ENCODE measurements at regions not wholly inside any gene's neighbourhood (a gene's known extent, or its start where the extent isn't known, plus 50 kb on each side); places are given as distances from the start of the nearest gene placed in this dataset.

DNA sequence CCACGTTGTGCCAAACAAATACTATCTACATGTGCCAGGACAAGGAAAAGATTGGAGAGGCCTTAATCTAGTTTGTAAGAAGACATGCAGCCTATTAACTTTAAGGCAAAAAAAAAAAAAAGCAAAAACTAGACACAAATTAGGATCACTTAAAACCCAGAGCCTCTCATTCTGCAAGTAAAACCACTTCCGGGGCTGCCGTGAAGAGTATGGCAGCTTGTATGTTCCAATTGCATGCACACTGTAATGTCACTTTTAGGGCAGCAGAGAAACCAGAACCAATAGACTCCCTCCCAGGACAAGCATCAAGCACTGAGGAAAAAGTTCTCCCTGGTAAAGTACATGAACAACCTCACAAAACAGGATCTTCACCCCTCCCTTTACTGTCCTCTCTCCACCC is 70.6 kb downstream of the RSL24D1 start:
- Histone ChIP-seq H3K4me3 (replicated peaks; ENCODE audit: insufficient read depth, low read length) (no peak overlapping the region), H3K27ac (replicated peaks) (no peak overlapping the region), H3K27me3 (ENCODE audit: insufficient read depth, poor library complexity, severe bottlenecking) (no peaks in the 10 kb centered on the region)
- no peak for DNase-seq (ENCODE audit: low read depth in 1 of 2, low spot score in 1 of 2)
- TF ChIP-seq, protein P1, sequence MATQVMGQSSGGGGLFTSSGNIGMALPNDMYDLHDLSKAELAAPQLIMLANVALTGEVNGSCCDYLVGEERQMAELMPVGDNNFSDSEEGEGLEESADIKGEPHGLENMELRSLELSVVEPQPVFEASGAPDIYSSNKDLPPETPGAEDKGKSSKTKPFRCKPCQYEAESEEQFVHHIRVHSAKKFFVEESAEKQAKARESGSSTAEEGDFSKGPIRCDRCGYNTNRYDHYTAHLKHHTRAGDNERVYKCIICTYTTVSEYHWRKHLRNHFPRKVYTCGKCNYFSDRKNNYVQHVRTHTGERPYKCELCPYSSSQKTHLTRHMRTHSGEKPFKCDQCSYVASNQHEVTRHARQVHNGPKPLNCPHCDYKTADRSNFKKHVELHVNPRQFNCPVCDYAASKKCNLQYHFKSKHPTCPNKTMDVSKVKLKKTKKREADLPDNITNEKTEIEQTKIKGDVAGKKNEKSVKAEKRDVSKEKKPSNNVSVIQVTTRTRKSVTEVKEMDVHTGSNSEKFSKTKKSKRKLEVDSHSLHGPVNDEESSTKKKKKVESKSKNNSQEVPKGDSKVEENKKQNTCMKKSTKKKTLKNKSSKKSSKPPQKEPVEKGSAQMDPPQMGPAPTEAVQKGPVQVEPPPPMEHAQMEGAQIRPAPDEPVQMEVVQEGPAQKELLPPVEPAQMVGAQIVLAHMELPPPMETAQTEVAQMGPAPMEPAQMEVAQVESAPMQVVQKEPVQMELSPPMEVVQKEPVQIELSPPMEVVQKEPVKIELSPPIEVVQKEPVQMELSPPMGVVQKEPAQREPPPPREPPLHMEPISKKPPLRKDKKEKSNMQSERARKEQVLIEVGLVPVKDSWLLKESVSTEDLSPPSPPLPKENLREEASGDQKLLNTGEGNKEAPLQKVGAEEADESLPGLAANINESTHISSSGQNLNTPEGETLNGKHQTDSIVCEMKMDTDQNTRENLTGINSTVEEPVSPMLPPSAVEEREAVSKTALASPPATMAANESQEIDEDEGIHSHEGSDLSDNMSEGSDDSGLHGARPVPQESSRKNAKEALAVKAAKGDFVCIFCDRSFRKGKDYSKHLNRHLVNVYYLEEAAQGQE (IDR thresholded peaks at IDR 0.05; ENCODE audit: insufficient replicate concordance, low read depth) = no peak
- TF ChIP-seq GABPA (IDR thresholded peaks at IDR 0.05; ENCODE audit: low read depth) = no peak
- no peak for TF ChIP-seq POLR2AphosphoS5 (IDR thresholded peaks at IDR 0.05; ENCODE audit: low read depth)
- no peak for TF ChIP-seq SPI1 (IDR thresholded peaks at IDR 0.05; ENCODE audit: borderline replicate concordance, low read depth)
- no peak for TF ChIP-seq CTCF (IDR thresholded peaks at IDR 0.05; ENCODE audit: insufficient read depth, low read length)

DNA sequence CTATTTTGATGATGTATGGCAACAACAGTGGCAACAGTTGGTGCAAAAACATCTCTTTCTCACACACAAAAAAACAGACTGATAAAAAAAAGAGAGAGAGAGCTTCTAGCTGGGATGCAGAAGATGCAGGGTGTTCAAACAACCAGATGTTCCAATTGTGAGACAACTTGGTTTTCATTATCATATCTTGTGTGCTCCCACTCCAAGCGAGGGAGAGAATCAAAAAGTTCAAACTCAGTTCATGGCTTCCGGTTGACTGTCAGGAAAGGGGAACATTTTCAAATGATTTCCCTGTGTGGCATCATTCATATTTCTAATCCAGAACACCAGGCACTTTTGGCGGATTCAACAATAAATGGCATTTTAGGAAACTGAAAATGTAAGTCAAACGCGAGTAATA is 72.1 kb downstream of the RSL24D1 start:
- no peak for DNase-seq (ENCODE audit: low read depth in 1 of 2, low spot score in 1 of 2)
- no peak overlapping the region for H3K4me3 ChIP-seq (replicated peaks; ENCODE audit: insufficient read depth, low read length)
- TF ChIP-seq, protein P1 (IDR thresholded peaks at IDR 0.05; ENCODE audit: insufficient replicate concordance, low read depth) = no peak
- TF ChIP-seq CTCF (IDR thresholded peaks at IDR 0.05; ENCODE audit: insufficient read depth, low read length) = no peak
- no peak for TF ChIP-seq GABPA (IDR thresholded peaks at IDR 0.05; ENCODE audit: low read depth)
- no peak for TF ChIP-seq POLR2AphosphoS5 (IDR thresholded peaks at IDR 0.05; ENCODE audit: low read depth)
- no peak for TF ChIP-seq SPI1 (IDR thresholded peaks at IDR 0.05; ENCODE audit: borderline replicate concordance, low read depth)

GRCh38 chr15:55118344-55118870 is 78.3 kb downstream of the RSL24D1 start:
- no peak for DNase-seq (ENCODE audit: low read depth in 1 of 2, low spot score in 1 of 2)
- no peak overlapping the region for H3K4me3 ChIP-seq (replicated peaks; ENCODE audit: insufficient read depth, low read length)

More for the DNA sequence above, 72.1 kb downstream of the RSL24D1 start:
- no peak overlapping the region for H3K27ac ChIP-seq (replicated peaks)
- no peaks in the 10 kb centered on the region for H3K27me3 ChIP-seq (ENCODE audit: insufficient read depth, poor library complexity, severe bottlenecking)

More at GRCh38 chr15:55118344-55118870, 78.3 kb downstream of the RSL24D1 start:
- H3K27ac ChIP-seq (replicated peaks) = no peak overlapping the region
- no peaks in the 10 kb centered on the region for H3K27me3 ChIP-seq (ENCODE audit: insufficient read depth, poor library complexity, severe bottlenecking)
- TF ChIP-seq, protein P1 (IDR thresholded peaks at IDR 0.05; ENCODE audit: insufficient replicate concordance, low read depth) = no peak
- TF ChIP-seq SPI1 (IDR thresholded peaks at IDR 0.05; ENCODE audit: borderline replicate concordance, low read depth) = no peak
- TF ChIP-seq GABPA (IDR thresholded peaks at IDR 0.05; ENCODE audit: low read depth) = no peak
- TF ChIP-seq CTCF (IDR thresholded peaks at IDR 0.05; ENCODE audit: insufficient read depth, low read length) = no peak
- TF ChIP-seq POLR2AphosphoS5 (IDR thresholded peaks at IDR 0.05; ENCODE audit: low read depth) = no peak

All from HL-60 (cell line).